Fibroblast of the aortic adventitia (primary cell): ENCODE measurements at regions not wholly inside any gene's neighbourhood (a gene's known extent, or its start where the extent isn't known, plus 50 kb on each side); places are given as distances from the start of the nearest gene placed in this dataset.
"Not testable (repeated sequence)": the region's sequence is repeated elsewhere in the genome, so short reads cannot be mapped to it uniquely, and the experiment has no call there.

Experiments
- DNase-seq: peaks from one replicate; pipeline ENCODE4 v3.0.0-alpha.2; 2010; ENCODE audit warnings: low read depth
- H3K4me3 ChIP-seq: 2 replicates; pipeline ENCODE4 v1.5.1; 2011; ENCODE audit warnings: low read depth, mild to moderate bottlenecking, control low read depth, low read length, moderate library complexity
- CTCF ChIP-seq: IDR thresholded peaks from 2 replicates; pipeline ENCODE4 v1.5.1; 2011; ENCODE audit warnings: mild to moderate bottlenecking, low read length, control low read depth, inconsistent platforms; ENCODE audit not compliant: insufficient read depth

GRCh38 chr4:1567519-1567807 is 116.7 kb downstream of the FAM53A start:
- TF ChIP-seq CTCF = no peak
- no peak for DNase-seq

GRCh38 chr4:1566838-1567518 is 117.1 kb downstream of the FAM53A start:
- DNase-seq = no peak
- H3K4me3 ChIP-seq = no peak overlapping the region
- TF ChIP-seq CTCF = no peak

More at GRCh38 chr4:1567519-1567807, 116.7 kb downstream of the FAM53A start:
- no peak overlapping the region for H3K4me3 ChIP-seq

- H3K4me3 ChIP-seq = not testable (repeated sequence)
Measured at GRCh38 chr4:1566301-1566837, 117.7 kb downstream of the FAM53A start.

GRCh38 chr4:1565598-1566295 is 118.4 kb downstream of the FAM53A start:
- TF ChIP-seq CTCF = no peak
- no peak for DNase-seq
- H3K4me3 ChIP-seq = no peak overlapping the region

More at GRCh38 chr4:1566301-1566837, 117.7 kb downstream of the FAM53A start:
- DNase-seq = not testable (repeated sequence)

GRCh38 chr4:1564535-1565375 is 119.4 kb downstream of the FAM53A start:
- no peak for DNase-seq
- no peak overlapping the region for H3K4me3 ChIP-seq
- no peak for TF ChIP-seq CTCF

GRCh38 chr4:1563768-1564485 is 120.2 kb downstream of the FAM53A start:
- H3K4me3 ChIP-seq = no peak overlapping the region
- no peak for TF ChIP-seq CTCF
- DNase-seq = no peak

GRCh38 chr4:1563241-1563640 is 120.9 kb downstream of the FAM53A start:
- no peak for TF ChIP-seq CTCF
- no peak overlapping the region for H3K4me3 ChIP-seq
- DNase-seq = no peak
